ENCODE measurements at regions not wholly inside any gene's neighbourhood (a gene's known extent, or its start where the extent isn't known, plus 50 kb on each side); places are given as distances from the start of the nearest gene placed in this dataset.
"Not testable (repeated sequence)": the region's sequence is repeated elsewhere in the genome, so short reads cannot be mapped to it uniquely, and the experiment has no call there.

GRCh38 chr12:93080994-93081809, 152.1 kb upstream of the EEA1 start:
- peak; percentile 74 for DNase-seq

- DNase-seq: no peak
These were observed 152.7 kb upstream of the EEA1 start for GRCh38 chr12:93081810-93082165.

- no peak for DNase-seq
These were observed 156.5 kb upstream of the EEA1 start for GRCh38 chr12:93085383-93086287.

GRCh38 chr12:93086288-93086727, 157.2 kb upstream of the EEA1 start:
- no peak for DNase-seq

GRCh38 chr12:93087840-93088610, 158.9 kb upstream of the EEA1 start:
- no peak for DNase-seq

- no peak for DNase-seq
These were observed 160.9 kb upstream of the EEA1 start for GRCh38 chr12:93089805-93090569.

GRCh38 chr12:93090731-93091172, 161.7 kb upstream of the EEA1 start:
- DNase-seq: no peak

- peak; percentile 95 for DNase-seq
These were observed 163.0 kb upstream of the EEA1 start for GRCh38 chr12:93091886-93092648.

GRCh38 chr12:93092649-93092945, 163.5 kb upstream of the EEA1 start:
- DNase-seq: no peak

GRCh38 chr12:93093243-93093642, 164.1 kb upstream of the EEA1 start:
- DNase-seq: no peak

- not testable (repeated sequence) for DNase-seq
These were observed 165.1 kb upstream of the EEA1 start for GRCh38 chr12:93094222-93094621.

GRCh38 chr12:93094988-93095737, 166.1 kb upstream of the EEA1 start:
- no peak for DNase-seq

GRCh38 chr12:93097417-93097816, 168.3 kb upstream of the EEA1 start:
- DNase-seq: no peak

GRCh38 chr12:93098077-93098476, 169.0 kb upstream of the EEA1 start:
- peak; percentile 21 for DNase-seq

GRCh38 chr12:93099792-93100191, 170.7 kb upstream of the EEA1 start:
- no peak for DNase-seq

- no peak for DNase-seq
These were observed 171.5 kb upstream of the EEA1 start for GRCh38 chr12:93100610-93101009.

- no peak for DNase-seq
These were observed 172.3 kb upstream of the EEA1 start for GRCh38 chr12:93101367-93101766.

GRCh38 chr12:93102312-93102711, 173.2 kb upstream of the EEA1 start:
- DNase-seq: no peak

- no peak for DNase-seq
These were observed 173.6 kb upstream of the EEA1 start for GRCh38 chr12:93102744-93103143.

GRCh38 chr12:93103154-93103553, 174.1 kb upstream of the EEA1 start:
- no peak for DNase-seq

- DNase-seq: no peak
These were observed 175.4 kb upstream of the EEA1 start for GRCh38 chr12:93104535-93104934.
